ENCODE measurements at regions not wholly inside any gene's neighbourhood (a gene's known extent, or its start where the extent isn't known, plus 50 kb on each side); places are given as distances from the start of the nearest gene placed in this dataset.
A peak's percentile ranks its signal among the peaks of the same experiment; 100 is the strongest.

- Histone ChIP-seq H2BK12ac (ENCODE audit: low read length) (no peak overlapping the region), H3K4ac (ENCODE audit: low read length) (no peak overlapping the region), H3K27ac (replicated peaks; ENCODE audit: low read length) (no peak overlapping the region), H2AK5ac (ENCODE audit: low read depth, low read length) (no peak overlapping the region), H3K4me2 (ENCODE audit: insufficient read depth, low read length, poor library complexity, severe bottlenecking) (no peak overlapping the region), H3K4me1 (ENCODE audit: control insufficient read depth in 2 of 2, insufficient read depth in 1 of 2, low read depth in 1 of 2, low read length in 2 of 2) (no peaks in the 10 kb centered on the region), H3K36me3 (replicated peaks in 1 of 2; ENCODE audit: control insufficient read depth in 2 of 2, insufficient read depth in 2 of 2, low read length in 2 of 2) (no peaks in the 10 kb centered on the region), H3K4me3 (ENCODE audit: low read length in 2 of 2) (no peak overlapping the region), H3K79me1 (ENCODE audit: low read depth, low read length) (no peaks in the 10 kb centered on the region), H4K91ac (ENCODE audit: low read depth, low read length, poor library complexity) (no peak overlapping the region), H3K27me3 (ENCODE audit: control insufficient read depth in 3 of 3, insufficient read depth in 3 of 3, low read depth in 1 of 3, low read length in 3 of 3) (no peaks in the 10 kb centered on the region), H3K9me3 (replicated peaks in 1 of 2; ENCODE audit: control insufficient read depth in 2 of 2, insufficient read depth in 1 of 2, low read depth in 1 of 2, low read length in 2 of 2) (no peaks in the 10 kb centered on the region), H3K9ac (ENCODE audit: low read depth, low read length, poor library complexity) (no peak overlapping the region), H3K18ac (ENCODE audit: low read length) (no peak overlapping the region), H4K8ac (ENCODE audit: low read depth, low read length) (no peak overlapping the region), H2BK15ac (ENCODE audit: low read length) (no peak overlapping the region), H3K23ac (ENCODE audit: low read depth, low read length, poor library complexity) (peak overlapping the region; percentile 31), H2AFZ (ENCODE audit: low read length) (no peak overlapping the region), H3K14ac (ENCODE audit: low read length) (no peak overlapping the region), H2BK5ac (ENCODE audit: low read length) (no peak overlapping the region), H2BK120ac (ENCODE audit: low read depth, low read length) (no peak overlapping the region)
- DNase-seq (ENCODE audit: low spot score) = no peak
Observed at GRCh38 chr2:14263053-14263452, 369.5 kb upstream of the LRATD1 start.

- H4K91ac ChIP-seq (ENCODE audit: low read depth, low read length, poor library complexity) = no peak overlapping the region
- no peak overlapping the region for H3K9ac ChIP-seq (ENCODE audit: low read depth, low read length, poor library complexity)
- H3K79me1 ChIP-seq (ENCODE audit: low read depth, low read length) = no peaks in the 10 kb centered on the region
- no peak for DNase-seq (ENCODE audit: low spot score)
- no peak overlapping the region for H3K14ac ChIP-seq (ENCODE audit: low read length)
- no peak overlapping the region for H2AFZ ChIP-seq (ENCODE audit: low read length)
- H3K18ac ChIP-seq (ENCODE audit: low read length) = no peak overlapping the region
- no peak overlapping the region for H3K27ac ChIP-seq (replicated peaks; ENCODE audit: low read length)
- no peak overlapping the region for H2BK5ac ChIP-seq (ENCODE audit: low read length)
- no peak overlapping the region for H3K4ac ChIP-seq (ENCODE audit: low read length)
- H3K23ac ChIP-seq (ENCODE audit: low read depth, low read length, poor library complexity) = no peak overlapping the region
- no peaks in the 10 kb centered on the region for H3K27me3 ChIP-seq (ENCODE audit: control insufficient read depth in 3 of 3, insufficient read depth in 3 of 3, low read depth in 1 of 3, low read length in 3 of 3)
- no peak overlapping the region for H3K4me3 ChIP-seq (ENCODE audit: low read length in 2 of 2)
- no peaks in the 10 kb centered on the region for H3K36me3 ChIP-seq (replicated peaks in 1 of 2; ENCODE audit: control insufficient read depth in 2 of 2, insufficient read depth in 2 of 2, low read length in 2 of 2)
- no CpG with 5 or more reads among the region's 5 CpGs for WGBS, 2 donors (ENCODE audit: extremely low coverage in 2 of 2, insufficient read length in 2 of 2, insufficient replicate concordance in 1 of 2)
- no peak overlapping the region for H2BK120ac ChIP-seq (ENCODE audit: low read depth, low read length)
- H2BK12ac ChIP-seq (ENCODE audit: low read length) = no peak overlapping the region
- no peak overlapping the region for H3K4me2 ChIP-seq (ENCODE audit: insufficient read depth, low read length, poor library complexity, severe bottlenecking)
- no peak overlapping the region for H2AK5ac ChIP-seq (ENCODE audit: low read depth, low read length)
- H2BK15ac ChIP-seq (ENCODE audit: low read length) = no peak overlapping the region
- no peak overlapping the region for H4K8ac ChIP-seq (ENCODE audit: low read depth, low read length)
- no peaks in the 10 kb centered on the region for H3K4me1 ChIP-seq (ENCODE audit: control insufficient read depth in 2 of 2, insufficient read depth in 1 of 2, low read depth in 1 of 2, low read length in 2 of 2)
- H3K9me3 ChIP-seq (replicated peaks in 1 of 2; ENCODE audit: control insufficient read depth in 2 of 2, insufficient read depth in 1 of 2, low read depth in 1 of 2, low read length in 2 of 2) = peaks cover 0 to 3% of the 10 kb centered on the region in 2 donors
Observed at GRCh38 chr2:14270036-14270582, 362.4 kb upstream of the LRATD1 start.

- no peak overlapping the region for H4K91ac ChIP-seq (ENCODE audit: low read depth, low read length, poor library complexity)
Observed at GRCh38 chr2:14272396-14273075, 360.0 kb upstream of the LRATD1 start.

GRCh38 chr2:14273650-14274049 lies 358.9 kb upstream of the LRATD1 start:
- no peak for DNase-seq (ENCODE audit: low spot score)
- Histone ChIP-seq H3K14ac (ENCODE audit: low read length) (no peak overlapping the region), H3K27me3 (ENCODE audit: control insufficient read depth in 3 of 3, insufficient read depth in 3 of 3, low read depth in 1 of 3, low read length in 3 of 3) (no peaks in the 10 kb centered on the region), H3K4me1 (ENCODE audit: control insufficient read depth in 2 of 2, insufficient read depth in 1 of 2, low read depth in 1 of 2, low read length in 2 of 2) (no peaks in the 10 kb centered on the region), H3K18ac (ENCODE audit: low read length) (no peak overlapping the region), H3K27ac (replicated peaks; ENCODE audit: low read length) (no peak overlapping the region), H2BK120ac (ENCODE audit: low read depth, low read length) (no peak overlapping the region), H3K4ac (ENCODE audit: low read length) (no peak overlapping the region), H2AFZ (ENCODE audit: low read length) (no peak overlapping the region), H4K91ac (ENCODE audit: low read depth, low read length, poor library complexity) (no peak overlapping the region), H3K79me1 (ENCODE audit: low read depth, low read length) (no peaks in the 10 kb centered on the region), H3K9ac (ENCODE audit: low read depth, low read length, poor library complexity) (no peak overlapping the region), H2AK5ac (ENCODE audit: low read depth, low read length) (no peak overlapping the region), H2BK12ac (ENCODE audit: low read length) (no peak overlapping the region), H3K9me3 (replicated peaks in 1 of 2; ENCODE audit: control insufficient read depth in 2 of 2, insufficient read depth in 1 of 2, low read depth in 1 of 2, low read length in 2 of 2) (peaks cover 0 to 4% of the 10 kb centered on the region in 2 donors), H3K4me2 (ENCODE audit: insufficient read depth, low read length, poor library complexity, severe bottlenecking) (no peak overlapping the region), H3K4me3 (ENCODE audit: low read length in 2 of 2) (no peak overlapping the region), H2BK5ac (ENCODE audit: low read length) (no peak overlapping the region), H2BK15ac (ENCODE audit: low read length) (no peak overlapping the region), H3K23ac (ENCODE audit: low read depth, low read length, poor library complexity) (no peak overlapping the region), H3K36me3 (replicated peaks in 1 of 2; ENCODE audit: control insufficient read depth in 2 of 2, insufficient read depth in 2 of 2, low read length in 2 of 2) (no peaks in the 10 kb centered on the region), H4K8ac (ENCODE audit: low read depth, low read length) (no peak overlapping the region)
- no CpG with 5 or more reads among the region's 1 CpG for WGBS, 2 donors (ENCODE audit: extremely low coverage in 2 of 2, insufficient read length in 2 of 2, insufficient replicate concordance in 1 of 2)

More at GRCh38 chr2:14272396-14273075, 360.0 kb upstream of the LRATD1 start:
- Histone ChIP-seq H3K79me1 (ENCODE audit: low read depth, low read length) (no peaks in the 10 kb centered on the region), H3K9me3 (replicated peaks in 1 of 2; ENCODE audit: control insufficient read depth in 2 of 2, insufficient read depth in 1 of 2, low read depth in 1 of 2, low read length in 2 of 2) (peaks cover 0 to 4% of the 10 kb centered on the region in 2 donors), H3K36me3 (replicated peaks in 1 of 2; ENCODE audit: control insufficient read depth in 2 of 2, insufficient read depth in 2 of 2, low read length in 2 of 2) (no peaks in the 10 kb centered on the region), H3K9ac (ENCODE audit: low read depth, low read length, poor library complexity) (no peak overlapping the region), H4K8ac (ENCODE audit: low read depth, low read length) (no peak overlapping the region), H2BK5ac (ENCODE audit: low read length) (no peak overlapping the region), H3K14ac (ENCODE audit: low read length) (no peak overlapping the region), H2BK12ac (ENCODE audit: low read length) (no peak overlapping the region), H3K4me3 (ENCODE audit: low read length in 2 of 2) (no peak overlapping the region), H3K4me2 (ENCODE audit: insufficient read depth, low read length, poor library complexity, severe bottlenecking) (no peak overlapping the region), H3K4ac (ENCODE audit: low read length) (no peak overlapping the region), H2AK5ac (ENCODE audit: low read depth, low read length) (no peak overlapping the region), H3K18ac (ENCODE audit: low read length) (no peak overlapping the region), H3K4me1 (ENCODE audit: control insufficient read depth in 2 of 2, insufficient read depth in 1 of 2, low read depth in 1 of 2, low read length in 2 of 2) (no peaks in the 10 kb centered on the region), H2BK15ac (ENCODE audit: low read length) (no peak overlapping the region), H2BK120ac (ENCODE audit: low read depth, low read length) (no peak overlapping the region), H3K27me3 (ENCODE audit: control insufficient read depth in 3 of 3, insufficient read depth in 3 of 3, low read depth in 1 of 3, low read length in 3 of 3) (no peaks in the 10 kb centered on the region), H3K23ac (ENCODE audit: low read depth, low read length, poor library complexity) (no peak overlapping the region), H2AFZ (ENCODE audit: low read length) (no peak overlapping the region), H3K27ac (replicated peaks; ENCODE audit: low read length) (no peak overlapping the region)
- DNase-seq (ENCODE audit: low spot score) = no peak
- WGBS, 2 donors (ENCODE audit: extremely low coverage in 2 of 2, insufficient read length in 2 of 2, insufficient replicate concordance in 1 of 2) = no CpG with 5 or more reads among the region's 4 CpGs

Measured in neuronal stem cell (in vitro differentiated cells).